Panc1 (cell line): ENCODE measurements at regions not wholly inside any gene's neighbourhood (a gene's known extent, or its start where the extent isn't known, plus 50 kb on each side); places are given as distances from the start of the nearest gene placed in this dataset.

ENCODE experiments used
- ATAC-seq: fragments of 200-7000 bp; cut with Tn5 transposase; 2 replicates; pipeline ENCODE4 v1.9.1; 2020; ENCODE audit warnings: mild to moderate bottlenecking, moderate library complexity
- BruUV-seq: library from RNA; stranded (reverse); fragments of 400-500 nt; replicated peaks from 2 replicates; lab custom pipeline; 2021; lab: Mats Ljungman, UMichigan
- CTCF ChIA-PET: fragments of 300-600 bp; sonication (Branson Sonifier 250); formaldehyde crosslinking; loops from one replicate; lab custom pipeline; 2022; ENCODE audit warnings: antibody characterized with exemption; lab: Charles Lee
- POLR2A ChIA-PET: fragments of 300-600 bp; sonication (Branson Sonifier 250); formaldehyde crosslinking; loops from one replicate; lab custom pipeline; 2022; ENCODE audit warnings: antibody characterized with exemption; lab: Charles Lee
- DNase-seq: peaks from one replicate; pipeline ENCODE4 v3.0.0-alpha.2; 2010; ENCODE audit warnings: low read depth, low spot score
- H3K27ac ChIP-seq: 2 replicates; pipeline ENCODE4 v1.5.1; 2011; ENCODE audit warnings: mild to moderate bottlenecking, low read length, inconsistent platforms
- H3K27me3 ChIP-seq: fragments of 200-500 bp; sonication (Bioruptor generic); 2 replicates; pipeline ENCODE4 v1.6.0; 2014; ENCODE audit warnings: low read length, inconsistent platforms; ENCODE audit not compliant: control insufficient read depth, insufficient read depth
- H3K36me3 ChIP-seq: fragments of 200-500 bp; sonication (Bioruptor generic); 2 replicates; pipeline ENCODE4 v1.5.1; 2014; ENCODE audit warnings: inconsistent platforms, mild to moderate bottlenecking, low read length, moderate library complexity; ENCODE audit not compliant: control insufficient read depth, insufficient read depth
- H3K4me1 ChIP-seq: 2 replicates; pipeline ENCODE4 v1.5.1; 2011; ENCODE audit warnings: inconsistent platforms, mild to moderate bottlenecking, low read length, moderate library complexity; ENCODE audit not compliant: control insufficient read depth, insufficient read depth
- H3K4me3 ChIP-seq, 2 experiments: 2 replicates each; pipeline ENCODE4 v1.5.1; 2011 to 2012; ENCODE audit warnings: low read depth in 2 of 2, low read length in 2 of 2, mild to moderate bottlenecking in 2 of 2, inconsistent platforms in 1 of 2, moderate library complexity in 1 of 2
- H3K9me3 ChIP-seq: fragments of 200-500 bp; sonication (Bioruptor generic); 2 replicates; pipeline ENCODE4 v1.5.1; 2014; ENCODE audit warnings: low read depth, mild to moderate bottlenecking, inconsistent platforms, low read length, moderate library complexity; ENCODE audit not compliant: control insufficient read depth, insufficient read depth
- POLR2AphosphoS5 ChIP-seq: IDR thresholded peaks from 2 replicates; pipeline ENCODE4 v1.6.1; 2012; ENCODE audit warnings: mild to moderate bottlenecking, low read depth, low read length, moderate library complexity
- SIN3A ChIP-seq: IDR thresholded peaks from 2 replicates; pipeline ENCODE4 v1.6.1; 2012; ENCODE audit warnings: low read depth, mild to moderate bottlenecking, low read length, moderate library complexity, borderline replicate concordance; ENCODE audit not compliant: insufficient read depth
- TCF7L2 ChIP-seq: IDR thresholded peaks from 2 replicates; pipeline ENCODE4 v1.6.1; 2011; ENCODE audit warnings: mild to moderate bottlenecking, low read depth, low read length, inconsistent platforms
- in situ Hi-C: cut with HindIII; loops from 2 replicates; pipeline ENCODE4 v1.10.0; 2016; ENCODE audit warnings: low sequenced_read_pairs, low pct_unique_long_range_greater_than_20kb
- intact Hi-C: fragments of 100-400 bp; cut with micrococcal nuclease; formaldehyde crosslinking; loops from one replicate; pipeline ENCODE4 v1.10.0; 2022; ENCODE audit not compliant: unreplicated experiment
- TF ChIP-seq, protein P1 (sequence below), 2 experiments: IDR thresholded peaks; 2 replicates each; pipeline ENCODE4 v1.6.1; 2011 to 2012; ENCODE audit warnings: low read depth in 2 of 2, control low read depth in 1 of 2, low read length in 1 of 2, mild to moderate bottlenecking in 1 of 2, moderate library complexity in 1 of 2; ENCODE audit not compliant: insufficient read depth in 1 of 2
- TF ChIP-seq, protein P2 (sequence below): fragments of 450-650 bp; IDR thresholded peaks from 2 replicates; pipeline ENCODE4 v1.5.1; 2017; ENCODE audit warnings: mild to moderate bottlenecking

DNA sequence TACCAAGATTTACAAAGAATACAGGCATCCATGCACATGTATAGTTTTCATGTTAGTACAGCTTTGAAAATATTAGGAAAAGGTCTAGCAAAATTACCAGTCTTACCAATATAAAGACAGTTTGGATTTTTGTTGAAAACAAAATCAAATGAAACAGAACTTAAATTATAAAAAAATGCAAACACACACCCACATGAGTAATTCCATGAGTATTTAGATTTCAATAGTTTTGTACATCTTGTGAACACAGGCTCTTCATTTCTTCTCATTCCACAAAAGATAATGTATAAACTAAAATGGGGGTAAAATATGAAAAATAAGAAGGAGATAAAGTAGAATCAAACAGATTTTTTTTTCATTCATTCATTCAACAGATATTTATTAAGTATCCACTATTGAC, 682.2 kb upstream of the ANKRD30A start:
- ATAC-seq: no peak
- H3K27me3 ChIP-seq: no peaks in the 10 kb centered on the region
- no peak overlapping the region for H3K4me3 ChIP-seq
- no peak for DNase-seq
- TF ChIP-seq SIN3A (no peak), TCF7L2 (no peak), POLR2AphosphoS5 (no peak)
- TF ChIP-seq, protein P1, sequence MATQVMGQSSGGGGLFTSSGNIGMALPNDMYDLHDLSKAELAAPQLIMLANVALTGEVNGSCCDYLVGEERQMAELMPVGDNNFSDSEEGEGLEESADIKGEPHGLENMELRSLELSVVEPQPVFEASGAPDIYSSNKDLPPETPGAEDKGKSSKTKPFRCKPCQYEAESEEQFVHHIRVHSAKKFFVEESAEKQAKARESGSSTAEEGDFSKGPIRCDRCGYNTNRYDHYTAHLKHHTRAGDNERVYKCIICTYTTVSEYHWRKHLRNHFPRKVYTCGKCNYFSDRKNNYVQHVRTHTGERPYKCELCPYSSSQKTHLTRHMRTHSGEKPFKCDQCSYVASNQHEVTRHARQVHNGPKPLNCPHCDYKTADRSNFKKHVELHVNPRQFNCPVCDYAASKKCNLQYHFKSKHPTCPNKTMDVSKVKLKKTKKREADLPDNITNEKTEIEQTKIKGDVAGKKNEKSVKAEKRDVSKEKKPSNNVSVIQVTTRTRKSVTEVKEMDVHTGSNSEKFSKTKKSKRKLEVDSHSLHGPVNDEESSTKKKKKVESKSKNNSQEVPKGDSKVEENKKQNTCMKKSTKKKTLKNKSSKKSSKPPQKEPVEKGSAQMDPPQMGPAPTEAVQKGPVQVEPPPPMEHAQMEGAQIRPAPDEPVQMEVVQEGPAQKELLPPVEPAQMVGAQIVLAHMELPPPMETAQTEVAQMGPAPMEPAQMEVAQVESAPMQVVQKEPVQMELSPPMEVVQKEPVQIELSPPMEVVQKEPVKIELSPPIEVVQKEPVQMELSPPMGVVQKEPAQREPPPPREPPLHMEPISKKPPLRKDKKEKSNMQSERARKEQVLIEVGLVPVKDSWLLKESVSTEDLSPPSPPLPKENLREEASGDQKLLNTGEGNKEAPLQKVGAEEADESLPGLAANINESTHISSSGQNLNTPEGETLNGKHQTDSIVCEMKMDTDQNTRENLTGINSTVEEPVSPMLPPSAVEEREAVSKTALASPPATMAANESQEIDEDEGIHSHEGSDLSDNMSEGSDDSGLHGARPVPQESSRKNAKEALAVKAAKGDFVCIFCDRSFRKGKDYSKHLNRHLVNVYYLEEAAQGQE (IDR thresholded peaks at IDR 0.05; ENCODE audit: insufficient read depth in 1 of 2, low read depth in 2 of 2, low read length in 1 of 2): no peak
- TF ChIP-seq, protein P2, sequence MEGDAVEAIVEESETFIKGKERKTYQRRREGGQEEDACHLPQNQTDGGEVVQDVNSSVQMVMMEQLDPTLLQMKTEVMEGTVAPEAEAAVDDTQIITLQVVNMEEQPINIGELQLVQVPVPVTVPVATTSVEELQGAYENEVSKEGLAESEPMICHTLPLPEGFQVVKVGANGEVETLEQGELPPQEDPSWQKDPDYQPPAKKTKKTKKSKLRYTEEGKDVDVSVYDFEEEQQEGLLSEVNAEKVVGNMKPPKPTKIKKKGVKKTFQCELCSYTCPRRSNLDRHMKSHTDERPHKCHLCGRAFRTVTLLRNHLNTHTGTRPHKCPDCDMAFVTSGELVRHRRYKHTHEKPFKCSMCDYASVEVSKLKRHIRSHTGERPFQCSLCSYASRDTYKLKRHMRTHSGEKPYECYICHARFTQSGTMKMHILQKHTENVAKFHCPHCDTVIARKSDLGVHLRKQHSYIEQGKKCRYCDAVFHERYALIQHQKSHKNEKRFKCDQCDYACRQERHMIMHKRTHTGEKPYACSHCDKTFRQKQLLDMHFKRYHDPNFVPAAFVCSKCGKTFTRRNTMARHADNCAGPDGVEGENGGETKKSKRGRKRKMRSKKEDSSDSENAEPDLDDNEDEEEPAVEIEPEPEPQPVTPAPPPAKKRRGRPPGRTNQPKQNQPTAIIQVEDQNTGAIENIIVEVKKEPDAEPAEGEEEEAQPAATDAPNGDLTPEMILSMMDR: no peak
- CTCF ChIA-PET: no interaction called here
- H3K27ac ChIP-seq: no peak overlapping the region
- POLR2A ChIA-PET: interaction anchor here (0.7 kb wide), 1 partner anchor 72 kb away, joined by 3 read pairs; no protein-coding TSS in a partner anchor
- no peaks in the 10 kb centered on the region for H3K4me1 ChIP-seq
- no peaks in the 10 kb centered on the region for H3K36me3 ChIP-seq
- in situ Hi-C loops: no loop called here
- no peaks in the 10 kb centered on the region for H3K9me3 ChIP-seq
- intact Hi-C loops: no loop called here
- BruUV-seq: no TSS peak

DNA sequence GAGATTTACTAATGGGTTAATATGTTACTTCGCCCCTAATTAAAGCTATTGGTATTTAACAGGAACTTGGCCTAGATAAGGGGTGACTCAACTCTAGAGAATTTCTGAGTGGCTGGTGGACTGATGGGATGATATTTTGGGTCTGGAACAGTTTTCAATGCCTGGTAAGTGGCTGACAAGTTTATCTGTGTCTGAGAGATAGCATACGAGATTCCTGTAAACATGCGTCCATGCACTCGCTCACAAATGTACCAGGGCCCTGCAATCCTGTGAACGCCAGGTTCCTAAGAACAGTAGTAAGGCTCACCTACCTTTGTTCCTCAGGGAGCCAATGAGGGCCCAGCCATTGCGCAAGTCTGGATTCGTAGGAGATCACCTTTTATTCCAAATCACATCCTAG, 683.8 kb upstream of the ANKRD30A start:
- TF ChIP-seq TCF7L2 (no peak), SIN3A (no peak), POLR2AphosphoS5 (no peak)
- TF ChIP-seq, protein P2: no peak
- TF ChIP-seq, protein P1 (IDR thresholded peaks at IDR 0.05; ENCODE audit: insufficient read depth in 1 of 2, low read depth in 2 of 2, low read length in 1 of 2): no peak
- Histone ChIP-seq H3K4me1 (no peaks in the 10 kb centered on the region), H3K36me3 (no peaks in the 10 kb centered on the region), H3K9me3 (no peaks in the 10 kb centered on the region), H3K4me3 (no peak overlapping the region), H3K27me3 (no peaks in the 10 kb centered on the region), H3K27ac (no peak overlapping the region)
- in situ Hi-C loops (no loop called here), intact Hi-C loops (no loop called here)
- no peak for ATAC-seq
- no TSS peak for BruUV-seq
- no peak for DNase-seq
- POLR2A ChIA-PET: no interaction called here
- CTCF ChIA-PET: no interaction called here
